PFSK-1 (cell line): ENCODE measurements at regions not wholly inside any gene's neighbourhood (a gene's known extent, or its start where the extent isn't known, plus 50 kb on each side); places are given as distances from the start of the nearest gene placed in this dataset.

Experiments
- FOXP2 ChIP-seq: optimal IDR thresholded peaks from 2 replicates; pipeline ENCODE3; 2011; ENCODE audit warnings: borderline replicate concordance, control low read depth, inconsistent platforms; ENCODE audit not compliant: insufficient read depth; ENCODE audit errors: extremely low read length, extremely low read depth
- POLR2AphosphoS5 ChIP-seq: IDR thresholded peaks from 2 replicates; pipeline ENCODE4 v1.6.1; 2012; ENCODE audit warnings: low read depth, mild to moderate bottlenecking, control low read depth, low read length, moderate library complexity
- TAF1 ChIP-seq: IDR thresholded peaks from 2 replicates; pipeline ENCODE4 v1.6.1; 2012; ENCODE audit warnings: low read length, control low read depth, borderline replicate concordance; ENCODE audit not compliant: insufficient read depth
- TF ChIP-seq, protein P1 (sequence below), 2 experiments: IDR thresholded peaks; 2 replicates each; pipeline versions ENCODE4 v1.6.1 to v1.8.0; 2011 to 2012; ENCODE audit warnings: low read depth in 2 of 2, low read length in 2 of 2, control low read depth in 1 of 2, inconsistent platforms in 1 of 2, mild to moderate bottlenecking in 1 of 2, moderate library complexity in 1 of 2; ENCODE audit not compliant: insufficient read depth in 1 of 2

- TF ChIP-seq POLR2AphosphoS5 = no peak
- TF ChIP-seq, protein P1, sequence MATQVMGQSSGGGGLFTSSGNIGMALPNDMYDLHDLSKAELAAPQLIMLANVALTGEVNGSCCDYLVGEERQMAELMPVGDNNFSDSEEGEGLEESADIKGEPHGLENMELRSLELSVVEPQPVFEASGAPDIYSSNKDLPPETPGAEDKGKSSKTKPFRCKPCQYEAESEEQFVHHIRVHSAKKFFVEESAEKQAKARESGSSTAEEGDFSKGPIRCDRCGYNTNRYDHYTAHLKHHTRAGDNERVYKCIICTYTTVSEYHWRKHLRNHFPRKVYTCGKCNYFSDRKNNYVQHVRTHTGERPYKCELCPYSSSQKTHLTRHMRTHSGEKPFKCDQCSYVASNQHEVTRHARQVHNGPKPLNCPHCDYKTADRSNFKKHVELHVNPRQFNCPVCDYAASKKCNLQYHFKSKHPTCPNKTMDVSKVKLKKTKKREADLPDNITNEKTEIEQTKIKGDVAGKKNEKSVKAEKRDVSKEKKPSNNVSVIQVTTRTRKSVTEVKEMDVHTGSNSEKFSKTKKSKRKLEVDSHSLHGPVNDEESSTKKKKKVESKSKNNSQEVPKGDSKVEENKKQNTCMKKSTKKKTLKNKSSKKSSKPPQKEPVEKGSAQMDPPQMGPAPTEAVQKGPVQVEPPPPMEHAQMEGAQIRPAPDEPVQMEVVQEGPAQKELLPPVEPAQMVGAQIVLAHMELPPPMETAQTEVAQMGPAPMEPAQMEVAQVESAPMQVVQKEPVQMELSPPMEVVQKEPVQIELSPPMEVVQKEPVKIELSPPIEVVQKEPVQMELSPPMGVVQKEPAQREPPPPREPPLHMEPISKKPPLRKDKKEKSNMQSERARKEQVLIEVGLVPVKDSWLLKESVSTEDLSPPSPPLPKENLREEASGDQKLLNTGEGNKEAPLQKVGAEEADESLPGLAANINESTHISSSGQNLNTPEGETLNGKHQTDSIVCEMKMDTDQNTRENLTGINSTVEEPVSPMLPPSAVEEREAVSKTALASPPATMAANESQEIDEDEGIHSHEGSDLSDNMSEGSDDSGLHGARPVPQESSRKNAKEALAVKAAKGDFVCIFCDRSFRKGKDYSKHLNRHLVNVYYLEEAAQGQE (IDR thresholded peaks at IDR 0.05; ENCODE audit: insufficient read depth in 1 of 2, low read depth in 2 of 2, low read length in 2 of 2) = no peak
- TF ChIP-seq FOXP2 = no peak
- no peak for TF ChIP-seq TAF1
Observed at GRCh38 chr1:221805121-221805520, 63.2 kb upstream of the DUSP10 start.
